HuH-7.5 (cell line): ENCODE measurements at regions not wholly inside any gene's neighbourhood (a gene's known extent, or its start where the extent isn't known, plus 50 kb on each side); places are given as distances from the start of the nearest gene placed in this dataset.

Source experiments
- DNase-seq: peaks from one replicate; pipeline ENCODE4 v3.0.0; 2011; ENCODE audit warnings: low spot score

DNA sequence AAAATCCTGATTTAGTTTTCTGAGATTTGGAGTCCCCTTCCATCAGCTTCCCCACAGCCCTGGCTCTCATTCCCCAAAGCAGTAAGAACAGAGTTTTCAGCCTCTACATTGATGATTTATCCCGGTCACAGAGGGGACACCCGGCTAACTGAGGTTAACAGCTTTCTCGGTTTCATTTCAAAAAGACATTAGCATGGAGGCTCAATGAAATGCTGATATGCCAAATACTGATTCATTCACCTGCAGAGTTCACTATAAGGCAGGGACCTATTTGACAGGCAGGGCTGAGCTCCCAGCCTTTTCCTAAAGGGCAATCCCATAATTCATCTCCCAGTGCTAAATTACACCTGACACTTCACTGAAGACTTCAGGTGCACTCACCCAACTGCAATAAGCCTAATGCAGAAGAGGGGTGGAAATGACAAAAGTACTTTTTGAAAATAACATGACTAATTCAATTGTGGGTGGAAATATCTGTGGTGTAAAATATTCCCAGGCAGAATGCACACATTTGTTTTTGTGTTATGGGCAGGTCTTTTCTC lies 99.8 kb upstream of the PMFBP1 start:
- no peak for DNase-seq

DNA sequence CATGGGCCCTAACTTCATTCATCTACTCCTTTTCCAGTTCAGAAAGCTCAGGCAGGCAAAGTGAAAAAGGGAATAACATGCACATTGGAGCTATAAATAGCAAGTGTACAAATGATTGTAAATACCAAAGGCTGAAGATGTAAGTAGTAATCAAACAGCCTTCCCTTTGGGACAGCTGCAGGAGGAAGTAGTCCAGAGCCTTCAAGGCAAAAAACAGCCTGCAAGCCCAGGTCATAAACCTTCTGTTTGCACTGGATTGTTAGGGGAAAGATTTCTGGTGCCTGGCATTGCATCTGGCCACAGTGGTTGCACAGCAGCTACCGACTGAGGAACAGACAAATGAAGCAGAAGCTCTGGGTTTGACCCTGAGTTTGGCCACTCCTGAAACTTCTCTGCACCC lies 98.6 kb upstream of the PMFBP1 start:
- no peak for DNase-seq

DNA sequence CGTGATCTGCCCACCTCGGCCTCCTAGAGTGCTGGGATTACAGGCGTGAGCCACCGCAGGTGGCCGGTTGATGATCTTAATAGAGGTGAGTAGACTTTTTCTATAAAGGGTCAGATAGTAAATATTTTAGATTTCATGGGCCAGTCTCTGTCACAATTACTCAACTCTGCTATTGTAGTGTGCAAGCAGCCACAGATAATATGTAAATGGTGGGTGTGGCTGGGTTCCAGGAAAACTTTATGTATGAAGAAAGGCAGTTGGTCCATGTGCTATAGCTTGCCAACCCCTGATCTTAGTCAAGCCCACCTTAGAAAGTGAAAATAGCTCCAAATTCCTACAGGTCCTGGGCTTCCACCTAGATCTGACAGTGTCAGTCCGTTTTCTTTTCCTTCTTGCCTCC lies 94.9 kb upstream of the PMFBP1 start:
- DNase-seq: no peak

DNA sequence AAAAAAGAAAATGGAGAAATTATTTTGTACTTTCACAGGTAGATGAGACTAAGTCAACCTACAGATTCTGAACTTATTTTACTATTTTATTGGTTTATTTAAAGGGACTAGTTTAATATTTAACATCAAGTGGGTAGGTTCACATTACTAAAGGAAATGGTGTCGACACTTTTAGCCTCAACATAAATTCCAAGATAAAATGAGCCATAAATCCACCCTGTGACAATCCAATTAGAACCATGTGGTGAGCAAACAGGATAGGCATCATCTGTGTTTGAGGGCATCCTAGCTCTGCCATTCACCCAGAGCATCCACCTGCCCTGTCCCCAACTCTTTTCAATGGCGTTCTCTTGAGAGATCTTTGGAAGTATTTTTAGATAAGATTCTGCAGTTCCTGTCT lies 92.8 kb upstream of the PMFBP1 start:
- no peak for DNase-seq

DNA sequence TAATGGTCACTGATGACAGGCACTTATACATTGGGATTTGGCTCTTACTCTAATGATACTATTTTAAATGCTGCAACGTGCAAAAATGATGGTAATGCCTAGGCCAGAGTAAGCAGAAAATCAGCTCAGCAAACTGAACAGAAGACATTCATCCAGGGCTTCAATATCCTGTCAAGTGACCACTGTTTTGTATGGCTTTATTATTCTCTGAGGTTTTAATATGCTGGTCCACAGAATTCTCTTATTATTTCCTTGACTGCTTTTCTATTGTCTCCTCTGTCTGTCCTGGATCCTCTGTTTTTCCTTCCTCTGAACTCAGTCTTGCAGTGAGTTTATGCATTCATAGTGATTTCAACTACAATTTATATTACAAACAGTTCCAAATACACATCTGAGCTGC lies 90.8 kb upstream of the PMFBP1 start:
- no peak for DNase-seq

DNA sequence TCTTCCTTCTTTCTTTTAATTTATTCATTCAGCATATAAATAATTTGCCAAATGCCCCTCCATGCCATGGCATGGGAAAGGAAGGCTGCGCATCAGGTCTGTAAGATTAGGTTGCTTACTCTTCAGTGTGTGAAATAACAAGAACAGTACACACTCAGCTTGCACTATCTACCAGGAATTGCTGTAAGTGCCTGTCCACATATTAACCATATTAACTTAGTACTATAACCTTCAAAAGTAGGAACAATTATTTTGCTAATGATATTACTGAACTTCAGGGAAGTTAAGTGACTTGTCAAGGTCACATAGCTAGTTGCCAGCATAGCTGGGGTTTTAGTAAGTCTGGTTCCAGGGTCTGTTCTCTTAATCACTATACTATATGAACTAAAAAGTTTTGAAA lies 89.2 kb upstream of the PMFBP1 start:
- DNase-seq: no peak

DNA sequence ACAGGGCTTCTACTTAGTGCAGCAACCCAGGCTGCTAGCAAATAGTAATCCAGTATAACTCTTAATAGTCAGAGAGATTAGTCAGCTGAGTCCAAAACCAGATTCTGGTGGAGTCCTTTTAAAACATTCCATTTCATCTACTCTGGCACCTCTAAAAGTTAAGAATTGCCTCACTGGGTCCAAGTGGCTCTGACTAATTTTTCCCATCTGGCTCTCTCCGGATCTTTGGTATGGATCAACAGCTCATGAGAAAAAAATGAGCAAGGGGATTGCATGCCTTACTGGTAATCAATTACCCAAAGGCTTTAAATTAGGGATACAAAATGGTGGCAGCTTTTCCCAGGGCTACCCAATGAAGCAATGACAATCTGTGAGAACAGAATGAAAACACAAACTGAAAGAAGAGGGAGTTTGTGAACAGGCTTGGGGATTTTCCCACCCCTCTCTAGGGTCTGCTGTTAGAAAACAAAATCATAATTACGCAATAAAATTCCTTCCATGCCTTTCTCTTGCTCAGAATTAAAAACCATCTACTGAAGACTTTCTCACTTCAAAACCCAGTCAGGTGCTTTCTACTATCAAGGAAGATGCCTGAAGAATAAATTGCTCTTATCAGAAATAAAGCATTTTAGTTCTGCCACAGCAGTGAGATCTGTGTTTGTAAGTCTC lies 84.6 kb upstream of the PMFBP1 start:
- DNase-seq: no peak

DNA sequence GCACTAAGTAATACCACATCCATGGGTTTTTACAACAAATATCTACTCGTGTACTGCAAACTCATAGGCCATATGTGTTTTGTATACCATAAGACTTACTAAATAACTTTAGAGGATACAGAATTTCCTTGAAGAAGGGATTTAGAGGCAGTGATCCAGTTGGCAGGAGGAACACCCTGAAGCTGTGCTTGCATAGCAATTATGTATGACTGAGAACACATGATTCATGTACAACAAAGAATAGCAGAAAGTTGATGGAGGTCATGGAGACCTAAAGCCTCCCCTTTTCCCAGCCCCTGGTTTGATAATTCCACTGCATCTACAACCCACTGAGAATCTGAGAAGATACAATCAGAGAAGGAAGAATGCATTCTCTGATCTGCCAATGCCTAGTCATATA lies 83.8 kb upstream of the PMFBP1 start:
- no peak for DNase-seq

DNA sequence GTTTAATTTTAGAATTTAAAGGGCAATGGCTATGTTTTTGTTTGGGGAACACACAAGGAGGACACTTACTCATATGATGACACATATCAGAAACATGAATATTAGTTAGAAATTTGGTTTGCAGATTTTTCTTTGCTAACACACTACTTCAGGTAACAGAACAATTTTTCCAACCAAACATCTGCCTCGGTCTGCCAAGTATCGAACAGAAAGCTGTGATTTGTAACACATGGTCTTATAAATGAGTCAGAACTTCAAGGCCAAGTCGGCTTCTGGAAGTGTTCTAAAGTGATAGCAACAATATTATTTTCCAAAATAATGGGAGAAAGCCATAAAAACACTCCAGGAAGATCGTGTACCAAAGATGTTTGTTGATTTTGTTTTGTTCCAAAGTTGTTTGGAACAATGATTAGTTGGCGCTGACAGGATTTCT lies 75.9 kb upstream of the PMFBP1 start:
- no peak for DNase-seq

DNA sequence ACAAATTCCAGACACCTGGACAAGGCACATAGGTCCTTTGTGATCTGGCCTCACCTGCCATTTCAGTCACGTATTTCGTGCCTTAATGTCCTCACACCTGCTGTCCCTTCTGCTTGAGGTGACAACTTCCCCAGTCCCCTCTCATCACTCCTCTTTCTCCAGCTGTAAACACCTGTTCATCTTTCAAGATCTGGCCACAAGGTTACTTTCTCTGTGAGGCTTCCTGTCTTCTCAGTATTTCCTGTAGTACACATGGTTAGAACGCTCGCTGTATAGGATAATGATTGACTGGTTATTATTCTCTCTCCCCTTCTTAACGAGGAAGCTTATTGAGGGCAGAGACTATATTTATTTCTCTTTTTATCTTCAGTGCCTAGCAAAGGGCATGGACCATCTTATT lies 74.5 kb upstream of the PMFBP1 start:
- DNase-seq: no peak

DNA sequence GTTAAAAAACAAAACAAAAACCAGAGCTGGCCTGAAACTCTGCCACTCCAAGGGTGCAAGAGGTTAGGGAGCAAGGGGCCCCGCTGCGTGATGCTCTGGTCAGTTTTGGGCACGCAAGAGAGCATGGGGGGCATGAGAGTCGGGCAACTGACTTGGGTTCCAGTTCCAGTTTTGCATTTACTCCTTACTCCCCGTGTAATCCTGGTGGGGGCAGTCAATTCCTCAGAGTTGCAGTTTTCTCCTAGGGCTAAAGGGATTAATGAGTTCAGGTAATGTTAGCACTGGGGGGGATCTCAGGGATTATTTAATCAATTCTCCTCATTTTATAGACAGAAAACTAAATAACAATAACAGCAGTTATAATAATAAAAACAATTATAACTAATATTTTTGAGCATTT lies 72.9 kb upstream of the PMFBP1 start:
- no peak for DNase-seq

DNA sequence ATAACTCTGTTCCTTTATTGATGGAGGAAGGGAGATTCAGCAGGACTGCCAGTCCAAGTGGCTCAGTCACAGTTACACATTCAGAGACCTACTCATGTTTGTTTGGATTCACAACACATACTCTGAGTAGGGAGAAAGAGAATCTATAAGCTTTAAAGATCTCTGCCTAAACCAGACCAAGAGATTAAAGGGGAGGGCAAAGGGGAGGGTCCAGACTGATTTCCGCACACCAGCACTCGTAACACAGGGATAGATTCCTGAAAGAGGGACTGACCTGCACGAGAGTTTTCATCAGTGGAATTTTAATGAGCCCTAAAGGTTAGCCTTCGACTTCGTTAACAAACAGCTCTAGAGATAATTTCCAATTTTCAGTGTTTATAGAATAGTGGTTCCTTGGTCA lies 71.7 kb upstream of the PMFBP1 start:
- no peak for DNase-seq

DNA sequence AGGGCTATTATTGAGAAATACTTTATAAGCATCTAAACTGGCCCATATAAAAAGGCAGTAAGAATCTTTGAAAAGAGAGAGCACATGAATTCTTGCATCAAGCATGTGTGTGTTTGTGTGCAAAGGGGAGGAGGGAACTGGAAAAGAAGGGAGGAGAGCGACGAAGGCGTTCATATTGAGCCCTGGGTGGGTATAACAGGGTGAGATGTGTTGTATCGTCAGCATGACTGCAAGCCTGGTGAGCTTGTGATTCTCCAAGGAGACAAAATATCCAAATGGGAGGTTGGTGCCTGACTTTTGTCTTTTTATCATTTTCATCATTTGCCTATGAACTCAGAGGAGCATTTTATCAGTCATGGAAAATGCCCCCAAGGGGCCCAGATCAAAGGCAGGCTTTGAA lies 70.8 kb upstream of the PMFBP1 start:
- DNase-seq: no peak

DNA sequence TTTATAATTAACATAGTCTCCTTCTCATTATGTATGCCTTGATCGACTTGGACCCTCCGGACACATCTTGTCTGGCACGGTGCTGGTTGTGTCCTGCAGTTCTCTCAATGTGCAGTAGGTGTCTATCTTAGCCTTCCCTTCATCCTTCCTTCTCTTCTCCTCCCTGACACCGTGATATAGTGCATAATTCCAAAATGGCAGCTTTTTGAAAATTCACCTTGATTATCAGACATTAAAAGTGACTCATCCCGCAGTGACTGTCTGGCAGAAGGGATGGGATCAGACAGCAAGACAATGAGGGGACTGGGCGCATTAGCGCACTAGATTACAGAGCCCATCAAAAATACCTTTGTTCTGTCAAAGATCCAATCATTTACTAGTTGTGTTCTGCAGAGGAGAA lies 70.0 kb upstream of the PMFBP1 start:
- peak; percentile 16 for DNase-seq

DNA sequence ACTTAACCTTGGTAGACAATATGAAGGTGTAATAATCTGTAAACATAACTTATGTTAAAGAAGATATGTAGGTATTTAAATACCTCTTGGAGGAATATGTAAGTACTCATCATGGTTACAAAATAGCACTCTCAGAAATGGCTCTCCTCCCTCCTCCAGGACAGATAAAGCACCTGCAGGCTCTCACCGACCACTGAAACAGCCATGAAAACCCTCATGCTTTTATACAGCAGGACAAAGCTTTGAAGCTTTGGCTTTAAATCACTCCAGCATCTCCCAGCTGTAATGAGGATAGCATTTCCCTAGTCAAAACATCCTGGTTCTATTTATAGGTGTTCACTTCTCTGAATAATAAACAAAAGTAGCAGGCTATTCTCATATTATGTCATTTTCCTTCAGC lies 69.1 kb upstream of the PMFBP1 start:
- no peak for DNase-seq

DNA sequence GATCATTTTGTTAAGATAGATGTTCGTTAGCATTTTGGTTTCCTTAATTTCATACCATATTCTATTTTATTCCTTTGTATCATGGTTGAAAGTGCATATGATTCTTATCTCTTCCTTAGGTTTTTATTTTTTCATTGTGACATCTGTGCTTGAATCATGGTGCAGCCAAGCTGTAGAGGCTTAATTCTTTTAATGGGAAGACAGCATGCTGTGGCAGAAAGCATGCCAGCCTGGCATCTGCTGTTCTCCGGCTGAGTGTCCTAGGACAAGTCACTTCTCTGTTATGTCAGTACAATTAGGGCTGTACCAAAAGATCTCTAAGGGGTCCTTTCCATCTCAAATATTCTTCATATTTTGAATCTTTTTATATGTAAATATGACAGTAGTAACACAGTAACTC lies 68.5 kb upstream of the PMFBP1 start:
- no peak for DNase-seq

DNA sequence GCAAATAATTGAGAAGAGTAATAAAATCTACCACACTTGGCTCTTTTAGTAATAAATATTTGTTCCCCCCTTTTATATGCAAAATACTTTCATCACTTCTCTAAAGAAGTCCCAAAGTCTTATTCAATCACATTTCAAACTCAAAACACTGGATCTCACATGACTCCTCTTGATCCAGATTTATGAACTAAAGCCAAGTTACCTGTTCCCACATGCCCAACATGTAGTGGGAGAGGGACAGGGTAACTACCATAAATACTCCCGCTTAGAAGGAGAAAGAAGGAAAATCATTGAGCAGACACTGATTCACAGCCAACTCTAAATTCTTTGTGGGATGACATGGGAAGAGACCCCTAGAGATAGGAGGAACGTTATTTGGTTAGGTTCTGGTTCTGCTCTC lies 64.9 kb upstream of the PMFBP1 start:
- no peak for DNase-seq

DNA sequence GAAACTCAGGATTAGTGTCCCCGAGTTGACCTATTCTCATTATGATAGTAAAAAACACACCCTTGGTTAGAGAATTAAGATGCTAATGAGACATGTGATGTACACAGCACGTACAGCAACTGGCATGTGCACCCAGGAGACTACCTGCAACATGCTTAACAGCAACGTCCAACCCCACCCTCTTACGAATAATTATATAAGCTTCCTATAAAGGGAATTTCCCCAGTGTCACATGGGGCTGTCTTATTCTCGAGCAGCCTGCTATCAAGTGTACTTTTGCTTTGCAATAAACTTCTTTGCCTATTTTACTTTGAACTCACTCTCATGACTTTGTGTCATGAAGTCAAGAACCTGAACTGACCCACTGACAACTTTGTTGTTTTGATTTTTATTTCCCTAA lies 62.4 kb upstream of the PMFBP1 start:
- DNase-seq: no peak

DNA sequence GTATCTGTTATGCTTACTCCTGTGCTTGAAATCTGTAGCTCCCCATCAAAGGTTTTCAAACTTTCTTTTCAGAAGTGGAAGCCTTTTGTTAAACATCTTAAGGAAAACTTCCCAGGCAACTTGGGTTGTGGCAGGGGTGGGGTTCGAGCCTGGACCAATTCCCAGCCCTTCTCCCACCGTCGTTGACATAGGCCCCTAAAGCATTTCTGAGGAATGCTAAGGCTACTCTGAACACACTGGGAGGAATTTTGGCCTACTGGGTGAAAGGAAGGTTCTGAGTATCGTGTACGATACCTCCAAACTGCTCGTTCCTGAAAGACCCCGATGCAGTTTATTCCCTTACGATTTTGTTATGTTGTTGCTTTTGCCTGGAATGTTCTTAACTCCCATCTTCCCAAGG lies 56.1 kb upstream of the PMFBP1 start:
- no peak for DNase-seq

DNA sequence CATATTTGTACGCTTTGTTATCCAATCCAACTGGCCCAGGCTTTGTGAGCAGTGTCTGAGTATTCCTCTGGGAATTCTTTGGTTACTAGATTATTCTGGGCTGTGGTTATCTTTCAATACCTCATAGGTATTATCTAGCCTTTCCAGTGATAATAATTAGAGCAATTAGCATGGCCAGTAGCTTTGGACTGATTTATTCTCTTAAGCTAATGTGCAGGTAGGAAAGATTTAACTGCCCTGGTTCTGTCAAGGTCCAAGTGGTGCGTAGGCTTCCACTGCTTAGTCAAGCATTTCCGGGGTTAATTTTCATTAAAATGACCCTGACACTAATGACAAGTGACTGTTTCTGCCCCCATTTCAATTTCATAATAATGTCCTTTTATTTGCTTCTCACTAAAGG lies 54.2 kb upstream of the PMFBP1 start:
- DNase-seq: no peak

DNA sequence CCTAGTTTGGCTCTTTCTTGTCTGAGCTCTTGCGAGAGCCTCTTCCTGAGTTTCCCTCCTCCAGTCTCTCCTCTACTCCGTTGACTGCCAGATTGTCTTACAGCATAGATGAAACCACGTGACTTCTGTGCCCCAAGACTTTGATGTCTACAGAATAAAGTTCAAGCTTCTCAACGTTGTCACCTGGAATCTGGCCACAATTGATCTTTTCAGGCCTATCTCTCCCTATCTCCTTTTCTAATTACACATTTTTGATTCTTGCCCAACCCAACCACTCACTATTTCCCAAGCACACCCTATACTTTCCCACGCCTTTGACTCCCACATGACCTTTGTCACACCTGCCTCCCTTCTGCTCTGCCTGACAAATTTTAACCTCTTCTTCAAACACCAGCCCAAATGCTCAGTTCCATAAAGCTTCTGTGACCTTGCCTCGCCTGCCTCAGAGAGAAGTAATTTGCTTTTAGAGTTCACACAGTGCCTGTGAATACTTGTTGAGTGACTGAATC lies 52.4 kb upstream of the PMFBP1 start:
- no peak for DNase-seq

DNA sequence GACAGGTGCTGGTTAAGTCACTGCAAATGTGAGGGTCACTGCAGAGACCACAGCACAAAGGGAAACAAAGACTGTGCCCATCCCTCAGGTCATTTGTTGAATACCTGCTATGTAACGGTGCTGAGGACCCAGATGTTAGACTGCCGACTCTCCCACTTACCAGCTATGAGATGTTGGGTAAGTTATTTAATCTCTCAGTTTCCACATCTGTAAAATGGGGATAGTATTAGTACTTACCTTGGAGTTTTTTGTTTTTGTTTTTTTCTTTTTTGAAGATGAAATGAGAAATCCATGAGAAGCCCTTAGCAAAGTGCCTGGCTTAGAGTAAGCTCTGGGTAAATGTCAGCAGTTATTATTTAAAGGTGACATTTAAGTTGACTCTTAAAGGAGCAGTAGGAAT lies 50.5 kb upstream of the PMFBP1 start:
- DNase-seq: no peak
